Stomach smooth muscle (tissue), 2 donors: ENCODE measurements at regions not wholly inside any gene's neighbourhood (a gene's known extent, or its start where the extent isn't known, plus 50 kb on each side); places are given as distances from the start of the nearest gene placed in this dataset.
"Not testable (repeated sequence)": the region's sequence is repeated elsewhere in the genome, so short reads cannot be mapped to it uniquely, and the experiment has no call there.

Experiments used
- H3K27ac ChIP-seq: one replicate; pipeline ENCODE4 v1.7.0; 2013; ENCODE audit warnings: mild to moderate bottlenecking, low read length, inconsistent platforms
- H3K27me3 ChIP-seq, 2 donors: one replicate each; pipeline ENCODE4 v1.7.0; 2013; ENCODE audit warnings: low read length in 2 of 2; ENCODE audit not compliant: insufficient read depth in 2 of 2, control insufficient read depth in 1 of 2
- H3K36me3 ChIP-seq, 2 donors: one replicate each; pipeline ENCODE4 v1.7.0; 2013; ENCODE audit warnings: low read length in 2 of 2; ENCODE audit not compliant: control insufficient read depth in 2 of 2, insufficient read depth in 2 of 2
- H3K4me1 ChIP-seq: one replicate; pipeline ENCODE4 v1.7.0; 2013; ENCODE audit warnings: low read length; ENCODE audit not compliant: control insufficient read depth, insufficient read depth
- H3K4me3 ChIP-seq, 2 donors: one replicate each; pipeline ENCODE4 v1.7.0; 2013; ENCODE audit warnings: low read length in 2 of 2
- H3K9ac ChIP-seq, 2 donors: one replicate each; pipeline ENCODE4 v1.7.0; 2013; ENCODE audit warnings: low read length in 2 of 2, mild to moderate bottlenecking in 1 of 2
- H3K9me3 ChIP-seq, 2 donors: one replicate each; pipeline ENCODE4 v1.7.0; 2013; ENCODE audit warnings: low read length in 2 of 2; ENCODE audit not compliant: control insufficient read depth in 2 of 2
- donor health status: healthy.
- donor health status: Pancreatic carcinoma.

- H3K27ac ChIP-seq: no peak overlapping the region
- H3K9me3 ChIP-seq: peaks cover 0 to 4% of the 10 kb centered on the region in 2 donors
- H3K9ac ChIP-seq: no peak overlapping the region
- peaks cover 5% of the 10 kb centered on the region for H3K4me1 ChIP-seq
- no peaks in the 10 kb centered on the region for H3K36me3 ChIP-seq
- no peak overlapping the region for H3K4me3 ChIP-seq
- H3K27me3 ChIP-seq: no peaks in the 10 kb centered on the region
Measured at GRCh38 chr1:232319072-232319471, 310.9 kb downstream of the SIPA1L2 start.

GRCh38 chr1:232318143-232318542, 311.8 kb downstream of the SIPA1L2 start:
- Histone ChIP-seq H3K9me3 (peaks cover 0 to 4% of the 10 kb centered on the region in 2 donors), H3K9ac (no peak overlapping the region), H3K4me3 (no peak overlapping the region), H3K27me3 (no peaks in the 10 kb centered on the region), H3K27ac (no peak overlapping the region), H3K36me3 (no peaks in the 10 kb centered on the region), H3K4me1 (peaks cover 5% of the 10 kb centered on the region)

GRCh38 chr1:232317350-232317749, 312.6 kb downstream of the SIPA1L2 start:
- Histone ChIP-seq H3K4me3 (no peak overlapping the region), H3K4me1 (peaks cover 5% of the 10 kb centered on the region), H3K36me3 (no peaks in the 10 kb centered on the region), H3K27me3 (no peaks in the 10 kb centered on the region), H3K9ac (no peak overlapping the region), H3K9me3 (peaks cover 0 to 4% of the 10 kb centered on the region in 2 donors), H3K27ac (no peak overlapping the region)

GRCh38 chr1:232316864-232317263, 313.1 kb downstream of the SIPA1L2 start:
- Histone ChIP-seq H3K9me3 (peaks cover 0 to 4% of the 10 kb centered on the region in 2 donors), H3K4me3 (no peak overlapping the region), H3K27ac (no peak overlapping the region), H3K27me3 (no peaks in the 10 kb centered on the region), H3K36me3 (no peaks in the 10 kb centered on the region), H3K9ac (no peak overlapping the region), H3K4me1 (peaks cover 5% of the 10 kb centered on the region)

- H3K4me3 ChIP-seq, H3K4me1 ChIP-seq, H3K36me3 ChIP-seq, H3K9ac ChIP-seq, H3K27ac ChIP-seq, H3K27me3 ChIP-seq, H3K9me3 ChIP-seq: not testable (repeated sequence)
Measured at GRCh38 chr1:232313876-232314275, 316.1 kb downstream of the SIPA1L2 start.

- H3K27me3 ChIP-seq: no peaks in the 10 kb centered on the region
- H3K4me3 ChIP-seq: no peak overlapping the region
- H3K27ac ChIP-seq: no peak overlapping the region
- peaks cover 5% of the 10 kb centered on the region for H3K4me1 ChIP-seq
- no peaks in the 10 kb centered on the region for H3K36me3 ChIP-seq
- no peak overlapping the region for H3K9ac ChIP-seq
- no peaks in the 10 kb centered on the region for H3K9me3 ChIP-seq
Measured at GRCh38 chr1:232310541-232310940, 319.4 kb downstream of the SIPA1L2 start.

- no peak overlapping the region for H3K9ac ChIP-seq
- peaks cover 5% of the 10 kb centered on the region for H3K4me1 ChIP-seq
- no peak overlapping the region for H3K27ac ChIP-seq
- no peak overlapping the region for H3K4me3 ChIP-seq
- H3K27me3 ChIP-seq: no peaks in the 10 kb centered on the region
- H3K36me3 ChIP-seq: no peaks in the 10 kb centered on the region
- no peaks in the 10 kb centered on the region for H3K9me3 ChIP-seq
Measured at GRCh38 chr1:232308616-232309015, 321.3 kb downstream of the SIPA1L2 start.

- Histone ChIP-seq H3K9me3 (no peaks in the 10 kb centered on the region), H3K9ac (no peak overlapping the region), H3K4me3 (no peak overlapping the region), H3K27me3 (no peaks in the 10 kb centered on the region), H3K4me1 (peaks cover 5% of the 10 kb centered on the region), H3K27ac (no peak overlapping the region), H3K36me3 (no peaks in the 10 kb centered on the region)
Measured at GRCh38 chr1:232307296-232308017, 322.5 kb downstream of the SIPA1L2 start.

- Histone ChIP-seq H3K4me3 (no peak overlapping the region), H3K9me3 (no peaks in the 10 kb centered on the region), H3K27ac (no peak overlapping the region), H3K36me3 (no peaks in the 10 kb centered on the region), H3K4me1 (peaks cover 5% of the 10 kb centered on the region), H3K9ac (no peak overlapping the region), H3K27me3 (no peaks in the 10 kb centered on the region)
Measured at GRCh38 chr1:232306269-232306961, 323.5 kb downstream of the SIPA1L2 start.

GRCh38 chr1:232305050-232305449, 324.9 kb downstream of the SIPA1L2 start:
- H3K27ac ChIP-seq: no peak overlapping the region
- no peak overlapping the region for H3K4me3 ChIP-seq
- H3K4me1 ChIP-seq: peaks cover 5% of the 10 kb centered on the region
- no peak overlapping the region for H3K9ac ChIP-seq
- no peaks in the 10 kb centered on the region for H3K9me3 ChIP-seq
- no peaks in the 10 kb centered on the region for H3K27me3 ChIP-seq
- no peaks in the 10 kb centered on the region for H3K36me3 ChIP-seq

- Histone ChIP-seq H3K4me3 (no peak overlapping the region), H3K27me3 (no peaks in the 10 kb centered on the region), H3K4me1 (peaks cover 5% of the 10 kb centered on the region), H3K36me3 (no peaks in the 10 kb centered on the region), H3K9ac (no peak overlapping the region), H3K27ac (no peak overlapping the region), H3K9me3 (no peaks in the 10 kb centered on the region)
Measured at GRCh38 chr1:232303222-232303620, 326.7 kb downstream of the SIPA1L2 start.
